Activated T-cell treated with anti-CD3 and anti-CD28 coated beads, Interleukin-2, amount 50 U/mL, for 4 hours (primary cell): ENCODE measurements at regions not wholly inside any gene's neighbourhood (a gene's known extent, or its start where the extent isn't known, plus 50 kb on each side); places are given as distances from the start of the nearest gene placed in this dataset.

Experiments used
- ATAC-seq, 2 donors: fragments of 200-7000 bp; cut with Tn5 transposase; one replicate each; pipeline ENCODE4 v1.10.0; 2021
- DNase-seq: peaks from one replicate; pipeline ENCODE4 v3.0.0-alpha.2; 2020
- H3K27me3 Mint-ChIP-seq: one replicate; pipeline ENCODE4 v1.8.0; 2021; ENCODE audit warnings: low read depth, mixed read lengths
- H3K36me3 Mint-ChIP-seq: one replicate; pipeline ENCODE4 v1.8.0; 2022; ENCODE audit warnings: mixed read lengths; ENCODE audit not compliant: insufficient read depth
- H3K4me1 Mint-ChIP-seq: one replicate; pipeline ENCODE4 v1.8.0; 2021; ENCODE audit warnings: low read depth, mixed read lengths
- H3K4me3 Mint-ChIP-seq: one replicate; pipeline ENCODE4 v1.8.0; 2021; ENCODE audit warnings: mild to moderate bottlenecking, moderate library complexity, mixed read lengths
- H3K9me3 Mint-ChIP-seq: one replicate; pipeline ENCODE4 v1.8.0; 2021; ENCODE audit warnings: mixed read lengths

DNA sequence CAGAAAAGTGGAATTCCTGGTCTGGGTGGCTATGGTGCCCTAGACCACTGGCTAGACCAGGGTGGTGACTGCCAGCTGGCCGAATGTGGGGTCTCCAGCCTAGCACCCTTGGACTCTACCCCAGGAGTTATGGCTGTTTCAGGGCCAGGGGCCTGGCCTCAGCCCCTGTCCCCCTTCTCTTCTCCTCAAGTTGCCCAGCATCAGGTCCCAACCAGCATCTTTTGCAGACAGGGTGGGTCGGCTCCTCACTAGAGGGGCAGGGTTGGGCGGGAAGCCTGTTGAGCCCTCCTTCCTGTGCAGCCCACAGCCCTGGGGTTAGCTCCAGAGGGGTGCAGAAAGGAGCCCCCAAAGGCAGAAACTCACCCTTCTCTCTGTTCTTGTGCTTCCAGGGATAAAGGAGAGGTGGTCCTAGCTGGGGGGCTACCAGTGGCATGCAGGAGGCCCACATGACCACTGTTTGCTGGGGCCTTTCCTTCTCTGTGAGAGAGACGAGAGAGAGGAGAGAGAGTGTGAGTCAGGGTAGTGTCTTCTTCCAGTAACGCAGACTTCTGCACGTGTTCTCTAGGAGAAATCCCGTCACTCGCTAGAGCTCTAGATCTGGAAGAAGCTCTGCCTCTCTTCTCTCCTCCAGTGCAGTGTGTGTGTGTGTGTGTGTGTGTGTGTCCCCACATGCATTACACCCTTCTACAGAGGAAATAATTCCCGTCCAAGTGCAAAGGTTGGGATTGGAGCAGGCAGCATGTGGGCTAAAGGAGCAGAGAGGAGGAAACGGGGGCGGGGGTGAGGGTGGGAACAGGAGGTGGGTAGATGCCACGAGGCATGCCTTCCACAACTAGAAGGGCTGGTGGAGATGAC, 209.4 kb downstream of the SEC14L1 start:
- no peaks in the 10 kb centered on the region for H3K9me3 Mint-ChIP-seq
- no peaks in the 10 kb centered on the region for H3K36me3 Mint-ChIP-seq
- H3K27me3 Mint-ChIP-seq, result no peaks in the 10 kb centered on the region
- peaks cover 31% of the 10 kb centered on the region for H3K4me1 Mint-ChIP-seq
- ATAC-seq, result no peak
- H3K4me3 Mint-ChIP-seq, result no peak overlapping the region
- DNase-seq, result no peak

DNA sequence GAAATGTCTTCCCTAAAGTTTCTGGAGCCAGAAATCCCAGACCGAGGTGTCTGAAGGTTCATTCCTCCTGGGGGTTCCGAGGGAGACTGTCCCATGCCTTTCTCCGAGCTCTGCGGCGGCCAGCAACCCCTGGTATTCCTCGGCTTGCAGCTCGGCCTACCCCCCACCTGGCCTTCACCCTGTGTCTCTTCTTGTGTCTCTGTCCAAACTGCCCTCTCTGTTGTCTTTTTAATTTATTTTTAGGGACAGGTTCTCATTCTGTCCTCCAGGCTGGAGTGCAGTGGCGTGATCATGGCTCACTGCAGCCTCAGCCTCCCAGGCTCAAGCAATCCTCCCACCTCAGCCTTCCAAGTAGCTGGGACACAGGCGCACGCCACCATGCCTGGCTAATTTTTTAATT, 211.7 kb downstream of the SEC14L1 start:
- no peak for DNase-seq
- no peaks in the 10 kb centered on the region for H3K27me3 Mint-ChIP-seq
- no peak for ATAC-seq
- H3K4me1 Mint-ChIP-seq, result peaks cover 22% of the 10 kb centered on the region
- no peaks in the 10 kb centered on the region for H3K36me3 Mint-ChIP-seq
- no peaks in the 10 kb centered on the region for H3K9me3 Mint-ChIP-seq
- no peak overlapping the region for H3K4me3 Mint-ChIP-seq

GRCh38 chr17:77352996-77353395, 212.2 kb downstream of the SEC14L1 start:
- no peak for ATAC-seq
- H3K4me3 Mint-ChIP-seq, result no peak overlapping the region
- peaks cover 24% of the 10 kb centered on the region for H3K4me1 Mint-ChIP-seq
- H3K9me3 Mint-ChIP-seq, result no peaks in the 10 kb centered on the region
- DNase-seq, result no peak
- no peaks in the 10 kb centered on the region for H3K27me3 Mint-ChIP-seq
- H3K36me3 Mint-ChIP-seq, result no peaks in the 10 kb centered on the region

DNA sequence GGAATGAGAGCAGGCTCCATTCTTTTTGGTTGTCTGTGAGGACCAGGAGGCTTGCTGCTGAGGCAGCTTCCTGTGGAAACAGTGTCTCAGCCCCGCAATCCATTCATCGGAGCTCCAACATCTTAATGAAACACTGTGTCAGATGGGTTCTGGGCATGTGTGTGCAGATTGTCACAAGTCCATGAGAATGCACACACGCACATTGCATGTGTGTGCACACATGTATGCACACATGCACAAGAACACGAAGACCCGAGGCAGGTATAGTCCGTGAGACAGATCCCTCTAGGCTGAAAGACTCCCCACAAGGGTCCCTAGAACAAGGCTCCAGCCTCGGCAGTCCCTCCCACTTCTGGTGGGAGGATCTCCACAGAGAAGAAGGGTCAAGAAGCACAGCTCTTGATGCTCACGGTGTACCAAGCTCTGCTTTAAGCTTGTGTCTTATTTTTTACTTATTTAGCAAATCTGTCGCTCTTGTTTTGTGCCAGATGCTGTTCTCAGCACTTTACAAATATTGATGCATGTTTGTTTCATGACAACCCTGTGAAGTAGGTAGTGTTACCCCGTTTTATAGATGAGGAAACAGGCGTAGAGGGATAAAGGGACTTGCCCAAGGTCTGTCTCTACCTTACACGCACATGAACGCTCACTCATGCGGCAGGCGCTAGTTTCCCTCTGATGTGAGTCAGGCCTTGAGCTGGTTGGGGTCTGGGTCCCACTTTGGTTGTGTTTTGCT, 213.1 kb downstream of the SEC14L1 start:
- no peak for DNase-seq
- peaks cover 24% of the 10 kb centered on the region for H3K4me1 Mint-ChIP-seq
- peak in 1 of 2 donors; percentile 49 for ATAC-seq
- no peaks in the 10 kb centered on the region for H3K9me3 Mint-ChIP-seq
- H3K27me3 Mint-ChIP-seq, result no peaks in the 10 kb centered on the region
- no peak overlapping the region for H3K4me3 Mint-ChIP-seq
- H3K36me3 Mint-ChIP-seq, result no peaks in the 10 kb centered on the region

DNA sequence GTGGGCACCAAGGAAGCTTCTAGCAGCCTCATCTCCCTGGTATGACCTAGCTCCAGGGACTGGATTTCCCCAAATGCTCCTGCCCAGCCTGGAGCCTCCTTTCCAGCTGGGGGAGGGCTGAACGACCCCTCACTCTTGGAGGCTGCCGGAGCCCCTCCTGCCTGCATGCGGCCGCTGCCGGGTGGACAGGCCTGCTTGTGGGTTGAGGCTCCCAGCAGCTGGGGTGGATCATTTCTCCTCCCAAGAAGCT, 213.6 kb downstream of the SEC14L1 start:
- Mint-ChIP-seq H3K4me3 (no peak overlapping the region), H3K9me3 (no peaks in the 10 kb centered on the region), H3K4me1 (peaks cover 24% of the 10 kb centered on the region), H3K36me3 (no peaks in the 10 kb centered on the region), H3K27me3 (no peaks in the 10 kb centered on the region)
- DNase-seq, result no peak
- no peak for ATAC-seq

DNA sequence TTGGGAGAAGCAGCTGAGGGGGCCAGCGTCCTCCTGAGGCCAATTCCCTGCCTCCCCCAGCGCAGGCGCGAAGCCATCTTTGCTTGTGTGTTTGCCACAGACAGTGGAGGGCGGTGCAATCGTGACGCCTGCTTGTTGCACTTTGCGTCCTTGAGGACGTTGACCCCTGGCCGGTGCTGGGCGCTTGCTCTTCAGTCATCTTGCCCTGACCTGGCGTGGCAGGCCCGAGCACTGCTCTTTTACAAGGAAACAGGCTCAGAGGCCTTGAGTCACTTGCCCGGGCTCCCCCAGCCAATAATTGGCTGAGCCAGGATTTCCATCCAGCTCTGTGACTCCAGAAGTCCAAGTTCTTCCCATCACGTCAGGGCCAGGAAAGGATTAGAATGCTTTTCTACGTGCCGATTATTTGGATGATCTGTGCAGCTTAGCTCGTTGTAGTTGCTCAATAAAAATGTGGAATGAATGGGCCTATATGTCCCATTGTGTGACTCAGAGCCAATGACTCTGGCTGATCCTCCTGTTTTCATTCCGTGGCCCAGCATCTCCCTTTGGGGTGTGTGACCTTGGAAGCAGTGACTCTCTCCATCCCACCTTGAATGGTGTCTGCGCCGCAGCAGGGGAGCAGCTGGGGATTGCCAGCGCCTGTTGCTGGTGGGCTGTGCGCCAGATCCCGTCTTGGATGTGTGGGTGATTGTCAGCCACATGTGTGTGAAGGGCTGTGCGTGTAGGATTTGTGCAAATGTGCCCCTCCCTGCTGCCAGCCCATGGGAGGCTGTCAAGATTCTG, 214.1 kb downstream of the SEC14L1 start:
- H3K36me3 Mint-ChIP-seq, result no peaks in the 10 kb centered on the region
- DNase-seq (no peak), ATAC-seq (no peak)
- no peaks in the 10 kb centered on the region for H3K27me3 Mint-ChIP-seq
- H3K4me1 Mint-ChIP-seq, result peaks cover 24% of the 10 kb centered on the region
- no peaks in the 10 kb centered on the region for H3K9me3 Mint-ChIP-seq
- H3K4me3 Mint-ChIP-seq, result no peak overlapping the region

DNA sequence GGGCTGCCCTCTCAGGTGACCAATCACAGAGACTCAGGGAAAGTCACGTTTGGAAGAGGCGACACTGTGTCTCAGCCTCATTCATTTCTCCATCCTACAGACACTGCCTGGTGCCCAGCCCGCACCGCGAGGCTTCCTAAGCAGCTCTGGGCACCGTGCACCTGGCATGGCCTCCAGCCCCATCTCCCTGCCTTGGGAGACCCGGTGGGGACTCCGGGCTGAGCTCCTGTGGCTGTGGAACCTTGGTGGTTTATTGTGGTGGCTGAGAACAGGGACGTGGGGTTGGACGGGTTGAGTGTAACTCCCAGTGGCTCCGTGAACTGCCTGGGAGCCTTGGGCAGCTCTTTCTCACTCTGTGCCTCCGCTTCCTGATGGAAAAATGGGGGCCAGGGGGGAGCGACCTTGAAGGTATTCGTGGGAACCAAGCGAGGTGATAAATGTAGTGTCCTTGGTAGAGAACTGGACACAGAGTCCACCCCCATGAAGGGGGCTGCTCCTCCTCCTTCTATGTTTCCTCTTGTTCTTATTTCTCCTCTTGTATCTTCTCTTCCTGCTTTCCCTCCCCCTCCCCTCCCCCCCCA, 215.4 kb downstream of the SEC14L1 start:
- Mint-ChIP-seq H3K36me3 (no peaks in the 10 kb centered on the region), H3K9me3 (no peaks in the 10 kb centered on the region), H3K27me3 (no peaks in the 10 kb centered on the region), H3K4me3 (no peak overlapping the region), H3K4me1 (peaks cover 19% of the 10 kb centered on the region)
- ATAC-seq (peak in 1 of 2 donors; percentile 24), DNase-seq (no peak)

GRCh38 chr17:77356690-77357201, 216.0 kb downstream of the SEC14L1 start:
- H3K36me3 Mint-ChIP-seq, result no peaks in the 10 kb centered on the region
- DNase-seq (no peak), ATAC-seq (no peak)
- no peaks in the 10 kb centered on the region for H3K27me3 Mint-ChIP-seq
- H3K9me3 Mint-ChIP-seq, result no peaks in the 10 kb centered on the region
- H3K4me3 Mint-ChIP-seq, result no peak overlapping the region
- H3K4me1 Mint-ChIP-seq, result peaks cover 14% of the 10 kb centered on the region

- H3K4me3 Mint-ChIP-seq, result no peak overlapping the region
- peaks cover 15% of the 10 kb centered on the region for H3K4me1 Mint-ChIP-seq
- H3K27me3 Mint-ChIP-seq, result no peaks in the 10 kb centered on the region
- H3K9me3 Mint-ChIP-seq, result no peaks in the 10 kb centered on the region
- H3K36me3 Mint-ChIP-seq, result no peaks in the 10 kb centered on the region
- ATAC-seq, result no peak
- DNase-seq, result no peak
These were observed 218.0 kb downstream of the SEC14L1 start for GRCh38 chr17:77358801-77359200.

GRCh38 chr17:77359236-77359635, 218.5 kb downstream of the SEC14L1 start:
- H3K27me3 Mint-ChIP-seq, result no peaks in the 10 kb centered on the region
- no peak overlapping the region for H3K4me3 Mint-ChIP-seq

GRCh38 chr17:77361986-77362620, 221.3 kb downstream of the SEC14L1 start:
- H3K4me3 Mint-ChIP-seq, result no peak overlapping the region

More at GRCh38 chr17:77359236-77359635, 218.5 kb downstream of the SEC14L1 start:
- Mint-ChIP-seq H3K4me1 (peaks cover 17% of the 10 kb centered on the region), H3K36me3 (no peaks in the 10 kb centered on the region), H3K9me3 (no peaks in the 10 kb centered on the region)
- ATAC-seq, result no peak
- DNase-seq, result no peak

GRCh38 chr17:77363821-77364361, 223.1 kb downstream of the SEC14L1 start:
- DNase-seq (peak; percentile 40), ATAC-seq (peak; percentile 69 to 72)
- Mint-ChIP-seq H3K4me1 (peaks cover 44% of the 10 kb centered on the region), H3K4me3 (peak overlapping the region; percentile 68), H3K9me3 (no peaks in the 10 kb centered on the region), H3K36me3 (no peaks in the 10 kb centered on the region), H3K27me3 (no peaks in the 10 kb centered on the region)

More at GRCh38 chr17:77361986-77362620, 221.3 kb downstream of the SEC14L1 start:
- H3K27me3 Mint-ChIP-seq, result no peaks in the 10 kb centered on the region
- ATAC-seq, result no peak
- no peaks in the 10 kb centered on the region for H3K36me3 Mint-ChIP-seq
- no peak for DNase-seq
- peaks cover 44% of the 10 kb centered on the region for H3K4me1 Mint-ChIP-seq
- no peaks in the 10 kb centered on the region for H3K9me3 Mint-ChIP-seq

- Mint-ChIP-seq H3K27me3 (no peaks in the 10 kb centered on the region), H3K9me3 (no peaks in the 10 kb centered on the region), H3K4me1 (peaks cover 44% of the 10 kb centered on the region), H3K4me3 (peak overlapping the region; percentile 68), H3K36me3 (no peaks in the 10 kb centered on the region)
- ATAC-seq (peak; percentile 29 to 46), DNase-seq (no peak)
These were observed 223.7 kb downstream of the SEC14L1 start for GRCh38 chr17:77364381-77364911.
